ENCODE measurements at regions not wholly inside any gene's neighbourhood (a gene's known extent, or its start where the extent isn't known, plus 50 kb on each side); places are given as distances from the start of the nearest gene placed in this dataset.

GRCh38 chr5:3364941-3365340, 230.7 kb upstream of the IRX1 start:
- intact Hi-C loops (cut with DNase I) = no loop called here
- Histone ChIP-seq H3K27me3 (ENCODE audit: control insufficient read depth, insufficient read depth, low read length) (no peaks in the 10 kb centered on the region), H3K36me3 (ENCODE audit: control insufficient read depth in 2 of 3, insufficient read depth in 3 of 3, low read length in 3 of 3) (no peaks in the 10 kb centered on the region), H3K4me3 (ENCODE audit: low read length in 3 of 3) (no peak overlapping the region), H3K27ac (ENCODE audit: low read depth in 2 of 2, low read length in 2 of 2) (no peak overlapping the region), H3K9me3 (ENCODE audit: control insufficient read depth in 2 of 3, insufficient read depth in 1 of 3, low read length in 3 of 3) (no peaks in the 10 kb centered on the region), H3K4me1 (ENCODE audit: control insufficient read depth in 2 of 3, insufficient read depth in 2 of 3, low read depth in 1 of 3, low read length in 3 of 3) (no peaks in the 10 kb centered on the region), H3K9ac (ENCODE audit: low read length in 3 of 3) (no peak overlapping the region)
- no peak for FAIRE-seq
- peak in 1 of 5 donors; percentile 9 for DNase-seq
- no peak for TF ChIP-seq CTCF (IDR thresholded peaks at IDR 0.05; ENCODE audit: borderline replicate concordance, extremely low read depth, insufficient read depth)

- Histone ChIP-seq H3K9ac (ENCODE audit: low read length in 3 of 3) (no peak overlapping the region), H3K4me1 (ENCODE audit: control insufficient read depth in 2 of 3, insufficient read depth in 2 of 3, low read depth in 1 of 3, low read length in 3 of 3) (no peaks in the 10 kb centered on the region), H3K4me3 (ENCODE audit: low read length in 3 of 3) (no peak overlapping the region), H3K9me3 (ENCODE audit: control insufficient read depth in 2 of 3, insufficient read depth in 1 of 3, low read length in 3 of 3) (no peaks in the 10 kb centered on the region), H3K36me3 (ENCODE audit: control insufficient read depth in 2 of 3, insufficient read depth in 3 of 3, low read length in 3 of 3) (no peaks in the 10 kb centered on the region), H3K27me3 (ENCODE audit: control insufficient read depth, insufficient read depth, low read length) (no peaks in the 10 kb centered on the region), H3K27ac (ENCODE audit: low read depth in 2 of 2, low read length in 2 of 2) (no peak overlapping the region)
- intact Hi-C loops (cut with DNase I) = no loop called here
- no peak for TF ChIP-seq CTCF (IDR thresholded peaks at IDR 0.05; ENCODE audit: borderline replicate concordance, extremely low read depth, insufficient read depth)
- FAIRE-seq (no peak), DNase-seq (peak in 1 of 5 donors; percentile 4)
These were observed 231.2 kb upstream of the IRX1 start for GRCh38 chr5:3364433-3364832.

- TF ChIP-seq CTCF (IDR thresholded peaks at IDR 0.05; ENCODE audit: borderline replicate concordance, extremely low read depth, insufficient read depth) = no peak
- DNase-seq (no peak), FAIRE-seq (no peak)
- Histone ChIP-seq H3K4me1 (ENCODE audit: control insufficient read depth in 2 of 3, insufficient read depth in 2 of 3, low read depth in 1 of 3, low read length in 3 of 3) (no peaks in the 10 kb centered on the region), H3K27me3 (ENCODE audit: control insufficient read depth, insufficient read depth, low read length) (no peaks in the 10 kb centered on the region), H3K36me3 (ENCODE audit: control insufficient read depth in 2 of 3, insufficient read depth in 3 of 3, low read length in 3 of 3) (no peaks in the 10 kb centered on the region), H3K4me3 (ENCODE audit: low read length in 3 of 3) (no peak overlapping the region), H3K9me3 (ENCODE audit: control insufficient read depth in 2 of 3, insufficient read depth in 1 of 3, low read length in 3 of 3) (no peaks in the 10 kb centered on the region), H3K9ac (ENCODE audit: low read length in 3 of 3) (no peak overlapping the region), H3K27ac (ENCODE audit: low read depth in 2 of 2, low read length in 2 of 2) (no peak overlapping the region)
- intact Hi-C loops (cut with DNase I) = no loop called here
These were observed 233.1 kb upstream of the IRX1 start for GRCh38 chr5:3362606-3362910.

GRCh38 chr5:3361811-3362605, 233.6 kb upstream of the IRX1 start:
- Histone ChIP-seq H3K4me1 (ENCODE audit: control insufficient read depth in 2 of 3, insufficient read depth in 2 of 3, low read depth in 1 of 3, low read length in 3 of 3) (no peaks in the 10 kb centered on the region), H3K27me3 (ENCODE audit: control insufficient read depth, insufficient read depth, low read length) (no peaks in the 10 kb centered on the region), H3K9me3 (ENCODE audit: control insufficient read depth in 2 of 3, insufficient read depth in 1 of 3, low read length in 3 of 3) (no peaks in the 10 kb centered on the region), H3K9ac (ENCODE audit: low read length in 3 of 3) (no peak overlapping the region), H3K36me3 (ENCODE audit: control insufficient read depth in 2 of 3, insufficient read depth in 3 of 3, low read length in 3 of 3) (no peaks in the 10 kb centered on the region), H3K4me3 (ENCODE audit: low read length in 3 of 3) (no peak overlapping the region), H3K27ac (ENCODE audit: low read depth in 2 of 2, low read length in 2 of 2) (no peak overlapping the region)
- no peak for FAIRE-seq
- DNase-seq = peak in 1 of 5 donors; percentile 15
- no peak for TF ChIP-seq CTCF (IDR thresholded peaks at IDR 0.05; ENCODE audit: borderline replicate concordance, extremely low read depth, insufficient read depth)
- intact Hi-C loops (cut with DNase I) = no loop called here
